Vagina (tissue), 2 donors: ENCODE measurements at regions not wholly inside any gene's neighbourhood (a gene's known extent, or its start where the extent isn't known, plus 50 kb on each side); places are given as distances from the start of the nearest gene placed in this dataset.

Experiments
- POLR2AphosphoS5 ChIP-seq, 2 donors: sonication (generic); formaldehyde crosslinking; IDR thresholded peaks; one replicate each; pipeline ENCODE4 v1.9.0; 2017; ENCODE audit warnings: antibody characterized with exemption in 2 of 2, mild to moderate bottlenecking in 2 of 2, low read depth in 1 of 2; ENCODE audit not compliant: insufficient read depth in 1 of 2
- TF ChIP-seq, protein P1 (sequence below), 3 experiments: fragments of 450-650 bp in 2 of 3; fragments of 200-600 bp in 1 of 3; sonication (generic) in 1 of 3; IDR thresholded peaks; one replicate each; pipeline ENCODE4 v1.5.1; 2017 to 2019; ENCODE audit warnings: antibody characterized with exemption in 3 of 3, mild to moderate bottlenecking in 2 of 3, moderate library complexity in 2 of 3

DNA sequence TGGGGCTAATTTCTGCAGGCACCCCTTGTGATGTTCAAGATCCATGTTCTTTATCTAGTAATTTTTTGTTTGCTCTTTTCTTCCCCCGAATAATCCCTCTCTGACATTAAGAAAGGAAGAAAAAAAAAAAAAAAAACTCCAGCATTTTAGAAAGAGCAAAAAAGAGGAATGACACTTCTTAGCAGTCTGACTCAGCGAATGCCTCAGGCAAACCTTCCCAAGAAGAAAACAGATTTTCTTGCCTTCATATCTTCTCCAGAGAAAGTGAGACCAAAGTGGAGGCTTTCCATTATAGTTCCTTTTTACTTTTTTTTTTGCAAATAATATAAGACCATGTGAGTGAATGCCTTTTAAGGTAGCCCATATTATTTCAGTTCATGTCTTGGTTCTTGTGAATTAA, 479.0 kb upstream of the SYT1 start:
- TF ChIP-seq, protein P1, sequence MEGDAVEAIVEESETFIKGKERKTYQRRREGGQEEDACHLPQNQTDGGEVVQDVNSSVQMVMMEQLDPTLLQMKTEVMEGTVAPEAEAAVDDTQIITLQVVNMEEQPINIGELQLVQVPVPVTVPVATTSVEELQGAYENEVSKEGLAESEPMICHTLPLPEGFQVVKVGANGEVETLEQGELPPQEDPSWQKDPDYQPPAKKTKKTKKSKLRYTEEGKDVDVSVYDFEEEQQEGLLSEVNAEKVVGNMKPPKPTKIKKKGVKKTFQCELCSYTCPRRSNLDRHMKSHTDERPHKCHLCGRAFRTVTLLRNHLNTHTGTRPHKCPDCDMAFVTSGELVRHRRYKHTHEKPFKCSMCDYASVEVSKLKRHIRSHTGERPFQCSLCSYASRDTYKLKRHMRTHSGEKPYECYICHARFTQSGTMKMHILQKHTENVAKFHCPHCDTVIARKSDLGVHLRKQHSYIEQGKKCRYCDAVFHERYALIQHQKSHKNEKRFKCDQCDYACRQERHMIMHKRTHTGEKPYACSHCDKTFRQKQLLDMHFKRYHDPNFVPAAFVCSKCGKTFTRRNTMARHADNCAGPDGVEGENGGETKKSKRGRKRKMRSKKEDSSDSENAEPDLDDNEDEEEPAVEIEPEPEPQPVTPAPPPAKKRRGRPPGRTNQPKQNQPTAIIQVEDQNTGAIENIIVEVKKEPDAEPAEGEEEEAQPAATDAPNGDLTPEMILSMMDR (IDR thresholded peaks at IDR 0.05), result no peak
- TF ChIP-seq POLR2AphosphoS5 (IDR thresholded peaks at IDR 0.05; ENCODE audit: insufficient read depth in 1 of 2, low read depth in 1 of 2), result no peak
